GM15510 (cell line): ENCODE measurements at regions not wholly inside any gene's neighbourhood (a gene's known extent, or its start where the extent isn't known, plus 50 kb on each side); places are given as distances from the start of the nearest gene placed in this dataset.

Experiments used
- POLR2A ChIP-seq: IDR thresholded peaks from 3 replicates; pipeline ENCODE4 v1.6.1; 2011; ENCODE audit warnings: borderline replicate concordance; ENCODE audit not compliant: insufficient read length; ENCODE audit errors: extremely low read depth

- TF ChIP-seq POLR2A, result no peak
These were observed 206.6 kb downstream of the PALM2AKAP2 start for GRCh38 chr9:109986521-109986991.

DNA sequence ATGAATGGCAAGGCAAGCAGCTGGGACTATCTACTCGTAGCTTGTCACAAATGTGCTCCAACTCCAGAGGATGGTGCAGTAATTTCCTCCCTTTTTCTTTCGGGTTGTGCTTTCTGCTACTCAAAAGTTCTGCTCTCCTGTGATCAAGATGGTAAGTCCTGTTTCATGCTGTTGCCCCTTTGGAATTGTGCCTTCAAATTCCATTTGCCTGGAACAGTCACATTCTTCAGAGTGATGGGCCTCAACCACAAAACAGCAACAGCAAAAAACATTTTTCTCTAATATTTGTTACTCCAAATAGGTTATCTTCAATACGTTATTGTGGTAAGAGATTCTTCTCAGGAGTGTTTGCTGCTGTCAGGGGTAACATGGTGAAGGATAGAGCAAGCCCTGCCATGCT lies 209.3 kb downstream of the PALM2AKAP2 start:
- no peak for TF ChIP-seq POLR2A

GRCh38 chr9:109990541-109990940 lies 210.5 kb downstream of the PALM2AKAP2 start:
- TF ChIP-seq POLR2A, result no peak

GRCh38 chr9:109992293-109992692 lies 212.3 kb downstream of the PALM2AKAP2 start:
- no peak for TF ChIP-seq POLR2A

DNA sequence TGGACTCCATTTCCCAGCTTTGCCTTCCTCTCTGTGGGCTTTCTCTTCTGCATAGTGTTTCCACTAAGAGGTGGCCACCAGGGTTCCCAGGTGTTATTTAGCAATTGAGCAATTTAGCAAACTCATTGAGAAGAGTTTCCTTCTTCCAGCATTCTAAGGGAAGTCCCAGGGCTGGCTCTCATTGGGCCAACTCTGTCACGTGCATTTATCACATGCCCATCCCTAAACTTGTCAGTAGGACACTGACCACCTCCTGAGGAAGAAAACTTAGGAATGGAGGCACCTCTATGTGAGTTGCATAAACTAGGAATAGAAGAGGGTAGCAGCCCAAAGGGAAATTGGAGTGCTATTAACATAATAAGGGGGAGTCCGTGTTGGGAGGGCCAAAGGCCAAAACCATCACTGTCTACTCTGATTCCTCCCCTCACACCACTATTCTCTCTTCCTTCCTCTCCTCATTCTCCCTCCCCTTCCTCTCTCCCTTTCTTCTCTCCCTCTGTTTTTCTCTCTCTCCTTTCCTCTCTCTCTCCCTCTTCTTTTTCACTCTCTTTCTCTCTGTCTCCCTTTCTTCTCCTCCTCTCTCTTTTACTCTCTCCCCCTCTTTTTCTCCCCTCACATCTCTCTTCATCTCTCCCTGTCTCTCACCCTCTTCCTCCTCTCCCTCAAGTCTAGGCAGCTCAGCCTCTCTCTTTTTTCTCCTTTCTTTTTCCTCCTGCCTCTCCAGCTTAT lies 213.4 kb downstream of the PALM2AKAP2 start:
- TF ChIP-seq POLR2A, result no peak

- TF ChIP-seq POLR2A, result no peak
These were observed 213.8 kb downstream of the C9orf152 start for GRCh38 chr9:109994141-109994540.

- no peak for TF ChIP-seq POLR2A
These were observed 210.9 kb downstream of the C9orf152 start for GRCh38 chr9:109996936-109997580.

DNA sequence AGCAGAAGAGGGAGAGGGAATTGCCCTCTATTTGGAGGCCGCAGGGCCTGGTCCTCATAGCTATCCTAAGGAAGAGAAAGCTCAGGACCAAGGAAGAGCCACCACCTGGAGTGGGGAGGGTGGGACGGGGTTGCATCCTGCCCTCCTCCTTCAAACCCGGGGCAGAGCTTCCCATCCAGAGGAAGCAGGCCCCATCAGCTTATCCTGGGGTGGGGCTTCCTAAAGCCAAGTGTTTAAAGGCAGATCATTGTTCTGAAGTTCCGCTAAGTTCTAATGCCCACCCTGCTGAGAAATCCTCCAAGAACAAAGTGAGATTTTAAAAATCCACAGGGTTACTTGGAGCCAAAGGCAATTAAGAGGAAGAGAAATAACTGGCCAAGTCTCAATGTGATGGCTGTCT lies 210.3 kb downstream of the C9orf152 start:
- no peak for TF ChIP-seq POLR2A

DNA sequence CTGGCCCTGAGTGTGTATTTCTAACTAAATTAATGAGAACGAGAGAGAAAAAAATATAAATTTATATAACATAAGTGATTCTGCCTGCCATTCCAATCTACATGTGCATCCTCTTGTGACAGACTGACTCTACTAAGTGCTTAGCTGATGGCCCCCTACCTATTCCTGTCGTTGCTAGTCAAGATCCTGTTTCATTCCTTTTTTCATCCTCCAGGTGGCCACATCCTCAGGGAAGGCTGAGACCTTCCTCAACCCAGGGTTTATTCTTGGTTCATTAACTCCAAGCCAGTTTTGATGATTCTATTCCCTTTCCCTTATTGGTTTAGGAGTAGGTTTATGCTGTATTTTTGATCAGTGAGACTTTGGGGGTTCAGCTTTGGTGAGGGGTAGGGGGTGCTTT lies 201.3 kb downstream of the C9orf152 start:
- no peak for TF ChIP-seq POLR2A

DNA sequence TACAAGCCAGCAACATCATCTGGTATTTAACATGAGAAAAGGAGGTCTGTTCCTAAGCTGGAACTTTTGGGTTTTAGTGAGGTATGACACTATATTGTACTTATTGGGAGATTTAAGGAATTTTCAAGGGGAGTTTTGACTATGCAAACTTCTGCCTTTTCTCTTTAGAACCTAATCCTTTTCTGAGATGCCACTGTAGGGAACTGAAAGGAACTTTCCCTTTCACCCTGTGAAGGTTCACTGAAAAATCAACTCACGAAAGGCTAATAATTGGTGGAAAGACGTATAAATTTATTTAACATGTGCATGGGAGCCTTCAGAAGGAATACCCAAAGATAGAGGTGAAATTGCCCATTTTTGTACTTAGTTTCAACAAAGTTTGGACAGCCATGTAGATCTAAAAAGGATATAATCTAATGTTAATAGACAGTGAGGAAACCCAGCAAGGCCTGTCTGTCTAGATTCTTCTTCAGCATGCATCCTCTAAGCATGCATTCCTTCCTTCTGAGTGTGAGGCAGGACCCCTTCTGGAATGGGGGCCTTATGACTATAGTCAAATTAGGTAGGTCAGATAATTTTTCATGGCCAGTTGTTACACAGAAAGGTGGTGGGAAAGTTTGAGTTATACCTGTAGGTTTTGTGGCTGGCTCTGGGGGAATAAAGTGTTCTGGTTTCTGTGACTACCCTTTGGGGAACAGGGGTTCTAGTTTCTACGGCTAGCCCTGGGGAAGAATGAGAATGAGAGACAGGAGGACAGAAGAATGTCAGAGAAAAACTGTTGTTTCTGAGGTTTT lies 200.3 kb downstream of the C9orf152 start:
- TF ChIP-seq POLR2A, result no peak

GRCh38 chr9:110008663-110009062 lies 199.3 kb downstream of the C9orf152 start:
- no peak for TF ChIP-seq POLR2A

DNA sequence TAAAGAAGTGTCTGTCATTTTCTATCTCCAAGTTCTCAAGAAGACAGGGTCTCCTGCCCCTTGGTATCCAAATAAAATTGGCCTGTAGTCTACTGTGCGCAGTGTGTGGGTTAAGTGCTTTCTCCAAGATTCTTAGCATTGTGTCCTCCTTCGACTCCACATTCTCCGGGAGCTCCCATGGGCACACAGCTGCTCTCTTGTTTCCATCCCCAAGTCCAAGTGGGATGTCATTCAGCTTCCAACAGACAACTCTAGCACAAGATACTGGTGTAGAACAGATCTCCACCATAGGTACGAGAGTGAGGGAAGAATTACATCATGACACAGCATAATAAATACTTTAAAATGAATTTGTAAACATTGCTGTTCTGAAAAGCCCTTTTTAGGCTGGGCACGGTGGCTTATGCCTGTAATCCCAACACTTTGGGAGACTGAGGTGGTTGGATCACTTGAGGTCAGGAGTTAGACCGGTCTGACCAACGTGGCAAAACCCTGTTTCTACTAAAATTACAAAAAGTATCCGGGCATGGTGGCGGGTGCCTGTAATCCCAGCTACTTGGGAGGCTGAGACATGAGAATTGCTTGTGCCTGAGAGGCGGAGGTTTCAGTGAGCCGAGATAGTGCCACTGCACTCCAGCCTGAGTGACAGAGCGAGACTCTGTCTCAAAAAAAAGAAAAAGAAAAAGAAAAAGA lies 196.2 kb downstream of the C9orf152 start:
- no peak for TF ChIP-seq POLR2A

DNA sequence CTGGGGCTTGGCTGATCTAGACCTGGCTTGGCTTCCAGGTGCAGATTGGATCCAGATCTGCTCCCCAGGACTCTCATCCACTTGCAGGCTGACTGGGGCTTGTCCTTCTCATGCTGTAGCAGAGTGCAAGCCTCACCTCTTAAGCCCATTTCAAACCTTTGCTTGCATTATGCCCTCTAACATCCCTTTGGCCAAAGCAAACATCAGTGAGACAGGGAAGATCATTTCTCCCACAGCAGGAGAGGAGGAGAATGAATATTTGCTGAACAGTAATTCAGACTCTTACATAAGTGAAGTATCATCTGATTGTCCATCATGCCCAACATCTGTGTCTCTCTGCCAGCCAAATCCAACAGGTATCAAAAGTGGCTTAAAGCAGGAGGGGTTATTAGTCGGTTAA lies 194.9 kb downstream of the C9orf152 start:
- no peak for TF ChIP-seq POLR2A

- no peak for TF ChIP-seq POLR2A
These were observed 192.2 kb downstream of the C9orf152 start for GRCh38 chr9:110015759-110016158.

GRCh38 chr9:110016340-110016739 lies 191.6 kb downstream of the C9orf152 start:
- no peak for TF ChIP-seq POLR2A
